Effector memory CD8-positive, alpha-beta T cell (primary cell): ENCODE measurements at regions not wholly inside any gene's neighbourhood (a gene's known extent, or its start where the extent isn't known, plus 50 kb on each side); places are given as distances from the start of the nearest gene placed in this dataset.
"Not testable (repeated sequence)": the region's sequence is repeated elsewhere in the genome, so short reads cannot be mapped to it uniquely, and the experiment has no call there.

Experiments
- ATAC-seq: fragments of 150-1000 bp; cut with Tn5 transposase; replicated peaks from 2 replicates; pipeline ENCODE4 v1.10.0; 2021; ENCODE audit warnings: mild to moderate bottlenecking, moderate library complexity
- DNase-seq, 3 experiments: peaks; one replicate each; pipeline ENCODE4 v3.0.0; 2021
- H3K27ac Mint-ChIP-seq, 2 donors: one replicate each; pipeline ENCODE4 v1.8.0; 2022; ENCODE audit warnings: mild to moderate bottlenecking in 2 of 2, mixed read lengths in 2 of 2, moderate library complexity in 2 of 2
- H3K27me3 Mint-ChIP-seq, 2 donors: one replicate each; pipeline ENCODE4 v1.8.0; 2022; ENCODE audit warnings: mixed read lengths in 2 of 2
- H3K36me3 Mint-ChIP-seq: one replicate; pipeline ENCODE4 v1.8.0; 2022; ENCODE audit warnings: mild to moderate bottlenecking, moderate library complexity, mixed read lengths; ENCODE audit not compliant: insufficient read depth
- H3K4me1 Mint-ChIP-seq, 2 donors: one replicate each; pipeline ENCODE4 v1.8.0; 2022; ENCODE audit warnings: low read depth in 2 of 2, mixed read lengths in 2 of 2
- H3K4me3 Mint-ChIP-seq, 2 donors: one replicate each; pipeline ENCODE4 v1.8.0; 2022; ENCODE audit warnings: mild to moderate bottlenecking in 2 of 2, mixed read lengths in 2 of 2, moderate library complexity in 2 of 2
- H3K9me3 Mint-ChIP-seq, 2 donors: one replicate each; pipeline ENCODE4 v1.8.0; 2022; ENCODE audit warnings: mixed read lengths in 2 of 2

DNA sequence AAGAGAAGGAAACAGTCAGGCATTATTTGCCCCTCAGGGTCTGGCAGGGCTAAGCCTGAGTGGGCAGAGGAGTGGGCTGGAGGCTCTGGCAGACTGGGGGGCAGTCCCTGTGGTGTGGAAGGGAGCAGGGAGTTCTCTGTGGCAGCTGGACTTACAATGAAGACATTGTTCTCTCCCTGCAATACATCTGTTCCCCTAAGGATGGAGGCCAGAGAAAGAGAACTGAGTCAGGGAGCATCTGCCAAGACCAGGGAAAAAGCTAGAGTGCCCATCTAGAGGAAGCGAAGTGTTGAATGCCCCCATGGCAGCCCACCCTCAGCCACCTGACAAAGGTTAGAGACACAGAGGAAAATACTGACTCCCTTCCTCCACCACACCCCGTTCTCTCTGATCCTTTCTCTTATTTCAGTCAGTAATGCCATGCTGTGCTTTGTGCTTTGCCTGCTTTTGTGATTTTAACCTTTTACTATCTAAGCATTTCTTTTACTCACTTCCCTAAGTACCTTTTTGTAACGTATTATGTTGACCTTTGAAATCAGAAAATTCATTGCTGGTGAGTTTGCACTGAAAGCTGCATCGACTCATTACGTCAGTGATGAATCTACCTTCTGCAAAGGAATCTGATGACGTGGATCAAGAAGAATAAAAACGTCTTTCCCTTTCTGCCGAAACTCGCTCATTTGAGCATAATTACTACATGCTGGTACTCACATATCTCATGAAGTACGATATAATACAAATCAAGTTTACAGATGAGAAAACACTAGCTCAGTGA lies 76.0 kb downstream of the ACTL7B start:
- ATAC-seq, result no peak
- H3K4me1 Mint-ChIP-seq, result no peaks in the 10 kb centered on the region
- H3K9me3 Mint-ChIP-seq, result no peaks in the 10 kb centered on the region

DNA sequence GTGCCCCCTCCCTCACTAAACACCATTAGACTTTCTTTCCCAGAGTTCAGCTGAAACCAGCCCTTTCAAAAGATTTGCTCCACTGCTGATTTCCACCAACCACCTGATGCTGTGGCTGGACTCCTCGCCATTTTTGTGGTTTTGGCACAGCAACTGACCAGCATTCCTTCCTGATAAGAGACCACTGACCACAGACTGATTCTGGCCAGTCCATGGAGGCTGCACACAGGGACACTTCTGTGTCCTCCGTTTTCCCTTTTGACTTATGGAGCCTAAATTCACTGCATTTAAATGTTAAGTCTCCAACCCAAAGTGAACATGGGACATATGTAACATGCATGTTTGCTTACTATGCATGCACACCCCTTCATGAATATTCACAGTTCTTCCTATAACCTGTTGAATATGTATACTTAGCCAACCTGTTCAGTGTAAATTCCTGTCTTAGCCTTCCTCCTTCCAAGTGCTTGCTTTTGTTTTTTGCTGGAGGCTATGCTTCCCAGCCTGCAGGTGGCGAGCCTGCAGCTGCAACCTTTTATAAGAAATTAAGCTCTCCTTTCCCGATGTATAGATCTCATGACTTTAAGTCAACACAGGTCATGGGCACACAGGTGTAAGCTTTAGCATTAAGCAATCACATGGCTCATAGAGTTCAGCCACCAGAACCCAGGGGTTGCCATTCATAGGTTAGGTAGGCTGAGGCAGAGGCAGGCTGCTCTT lies 78.7 kb downstream of the ACTL7B start:
- ATAC-seq, result no peak
- no peak overlapping the region for H3K27ac Mint-ChIP-seq
- no peaks in the 10 kb centered on the region for H3K9me3 Mint-ChIP-seq
- no peaks in the 10 kb centered on the region for H3K36me3 Mint-ChIP-seq
- no peak overlapping the region for H3K4me3 Mint-ChIP-seq
- H3K4me1 Mint-ChIP-seq, result no peaks in the 10 kb centered on the region
- no peak for DNase-seq
- H3K27me3 Mint-ChIP-seq, result peaks cover 32 to 48% of the 10 kb centered on the region in 2 donors

More for the DNA sequence above, 76.0 kb downstream of the ACTL7B start:
- no peaks in the 10 kb centered on the region for H3K36me3 Mint-ChIP-seq
- no peak overlapping the region for H3K4me3 Mint-ChIP-seq
- H3K27me3 Mint-ChIP-seq, result peaks cover 36 to 64% of the 10 kb centered on the region in 2 donors
- DNase-seq, result no peak
- no peak overlapping the region for H3K27ac Mint-ChIP-seq

DNA sequence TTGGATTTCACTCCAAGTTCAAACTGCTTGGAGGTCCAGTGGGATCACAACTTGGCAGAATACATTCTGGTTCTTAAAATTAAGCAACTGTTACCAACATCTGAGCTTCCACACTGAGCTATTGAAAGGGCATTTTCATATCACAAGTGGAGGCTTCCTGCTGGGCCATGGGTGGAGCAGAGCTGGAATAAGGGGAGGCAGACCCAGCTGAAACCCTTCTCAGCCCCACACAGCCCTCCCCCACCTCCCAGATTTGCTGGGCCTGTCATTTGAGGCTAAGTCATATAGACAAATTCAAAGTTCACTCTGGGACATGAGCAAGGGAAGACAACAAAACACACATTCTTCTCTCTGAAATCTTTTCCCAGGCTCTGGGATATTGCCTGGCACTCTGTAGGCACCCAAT lies 79.9 kb downstream of the ACTL7B start:
- Mint-ChIP-seq H3K4me3 (no peak overlapping the region), H3K4me1 (no peaks in the 10 kb centered on the region), H3K27ac (no peak overlapping the region)

DNA sequence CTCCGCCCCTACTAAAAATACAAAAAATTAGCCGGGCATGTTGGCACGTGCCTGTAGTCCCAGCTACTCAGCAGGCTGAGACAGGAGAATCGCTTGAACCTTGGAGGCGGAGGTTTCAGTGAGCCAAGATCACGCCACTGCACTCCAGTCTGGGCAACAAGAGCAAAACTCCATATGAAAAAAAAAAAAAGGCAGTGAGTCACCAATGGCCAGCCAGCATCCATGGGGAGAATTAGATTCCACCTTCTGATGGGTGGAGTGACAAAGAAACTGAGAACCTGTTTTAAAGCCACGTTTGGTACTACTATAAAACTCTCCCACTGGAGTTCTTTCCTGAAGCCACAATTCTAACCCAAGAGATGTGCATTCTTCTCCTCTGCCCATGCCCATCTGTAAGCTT lies 81.7 kb downstream of the ACTL7B start:
- not testable (repeated sequence) for ATAC-seq, DNase-seq, H3K4me3 Mint-ChIP-seq, H3K27ac Mint-ChIP-seq, H3K36me3 Mint-ChIP-seq, H3K4me1 Mint-ChIP-seq, H3K9me3 Mint-ChIP-seq
- H3K27me3 Mint-ChIP-seq, result peaks cover 16 to 24% of the 10 kb centered on the region in 2 donors

More for the DNA sequence above, 79.9 kb downstream of the ACTL7B start:
- DNase-seq (no peak), ATAC-seq (no peak)
- Mint-ChIP-seq H3K9me3 (no peaks in the 10 kb centered on the region), H3K36me3 (no peaks in the 10 kb centered on the region), H3K27me3 (peaks cover 22 to 37% of the 10 kb centered on the region in 2 donors)

DNA sequence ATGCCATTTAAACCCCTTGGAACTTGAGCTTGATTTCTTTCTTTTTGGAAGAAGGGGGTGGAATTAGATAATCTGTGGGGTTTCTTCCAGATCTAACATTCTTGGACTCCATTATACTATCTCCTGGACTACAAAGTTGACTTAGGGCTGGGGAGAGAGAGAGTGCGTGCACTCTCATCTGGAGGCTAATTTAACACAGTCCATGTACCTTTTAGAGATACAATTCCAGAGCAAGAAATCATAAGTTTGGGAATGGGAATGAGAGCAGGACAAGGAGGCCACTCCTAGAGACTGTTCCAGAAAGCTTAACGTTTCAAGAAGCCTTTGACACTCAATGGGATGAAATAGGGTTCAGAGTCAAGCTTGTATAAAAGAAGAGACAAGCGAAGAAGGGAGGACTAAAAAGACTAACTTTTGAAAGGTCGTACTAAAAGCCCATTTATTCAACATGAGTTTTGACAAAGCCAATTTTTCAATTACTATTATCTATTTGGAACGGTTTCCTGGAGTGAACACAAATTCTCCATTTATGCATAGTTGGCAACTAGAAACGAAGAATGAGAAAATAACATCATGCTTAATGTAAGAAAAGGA lies 83.4 kb downstream of the ACTL7B start:
- ATAC-seq (no peak), DNase-seq (no peak)
- Mint-ChIP-seq H3K4me3 (no peak overlapping the region), H3K9me3 (no peaks in the 10 kb centered on the region), H3K27me3 (peaks cover 11 to 12% of the 10 kb centered on the region in 2 donors), H3K36me3 (no peaks in the 10 kb centered on the region), H3K27ac (no peak overlapping the region), H3K4me1 (no peaks in the 10 kb centered on the region)

DNA sequence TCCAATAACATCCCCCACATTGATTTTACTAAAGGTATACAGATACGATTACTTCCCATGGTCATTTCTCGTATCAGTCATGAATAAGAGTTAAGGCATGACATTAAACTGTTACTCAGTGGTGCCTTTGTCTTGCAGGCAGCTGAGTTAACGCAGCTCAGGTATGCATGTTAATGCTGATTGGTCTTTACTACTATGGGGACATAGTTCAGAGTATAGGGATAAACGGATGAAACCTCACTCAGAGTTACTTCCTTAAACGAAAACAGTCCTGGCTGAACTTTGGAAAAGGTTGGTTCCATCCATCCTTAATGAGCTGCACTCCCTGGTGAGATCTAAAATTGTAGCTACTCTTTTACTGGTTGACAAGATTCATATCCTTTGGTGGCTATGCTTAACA lies 87.0 kb downstream of the ACTL7B start:
- Mint-ChIP-seq H3K27me3 (peaks cover 6 to 15% of the 10 kb centered on the region in 2 donors), H3K4me3 (no peak overlapping the region), H3K36me3 (no peaks in the 10 kb centered on the region), H3K27ac (no peak overlapping the region), H3K9me3 (no peaks in the 10 kb centered on the region), H3K4me1 (no peaks in the 10 kb centered on the region)
- DNase-seq, result no peak
- ATAC-seq, result no peak

DNA sequence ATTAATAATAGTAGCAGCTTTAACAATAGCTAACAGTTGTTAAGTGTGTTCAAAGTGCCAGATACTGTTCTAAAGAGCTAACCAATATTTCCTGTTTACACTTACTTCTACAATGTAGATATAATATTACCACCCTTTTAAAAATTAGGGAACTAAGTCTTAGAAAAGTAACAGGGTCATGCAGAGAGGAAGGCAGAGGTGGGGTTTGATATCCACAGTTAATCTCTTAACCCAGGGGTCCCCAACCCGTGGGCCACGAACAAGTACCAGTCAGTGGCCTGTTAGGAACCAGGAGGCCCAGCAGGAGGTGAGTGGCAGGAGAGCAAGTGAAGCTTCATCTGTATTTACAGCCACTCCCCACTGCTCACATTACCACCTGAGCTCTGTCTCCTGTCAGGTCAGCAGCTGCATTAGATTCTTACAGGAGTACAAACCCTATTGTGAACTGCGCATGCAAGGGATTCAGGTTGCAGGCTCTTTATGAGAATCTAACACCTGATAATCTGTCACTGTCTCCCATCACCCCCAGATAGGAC lies 89.1 kb downstream of the ACTL7B start:
- DNase-seq (no peak), ATAC-seq (no peak)
- Mint-ChIP-seq H3K9me3 (no peaks in the 10 kb centered on the region), H3K27ac (no peak overlapping the region), H3K36me3 (no peaks in the 10 kb centered on the region), H3K27me3 (peaks cover 6 to 15% of the 10 kb centered on the region in 2 donors), H3K4me3 (no peak overlapping the region), H3K4me1 (no peaks in the 10 kb centered on the region)

DNA sequence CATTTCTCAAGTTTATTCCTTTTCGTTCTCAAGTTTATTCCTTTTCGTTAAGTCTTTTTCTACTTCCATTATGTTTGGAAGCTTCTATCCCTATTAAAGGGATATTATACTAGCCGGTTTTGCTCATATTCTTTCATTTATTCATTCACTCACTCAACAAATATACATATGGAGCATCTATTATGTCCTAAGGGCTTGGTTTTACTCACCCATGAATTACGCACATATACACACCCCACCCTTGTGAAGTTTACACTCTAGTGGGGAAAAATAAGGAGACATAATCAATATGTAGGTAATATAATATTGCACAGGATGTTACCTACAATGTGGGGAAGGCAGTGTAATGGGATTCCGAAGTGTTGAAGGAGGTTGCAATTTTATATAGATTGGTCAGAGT lies 90.5 kb downstream of the ACTL7B start:
- Mint-ChIP-seq H3K27ac (no peak overlapping the region), H3K27me3 (peaks cover 6 to 20% of the 10 kb centered on the region in 2 donors), H3K4me3 (no peak overlapping the region), H3K9me3 (no peaks in the 10 kb centered on the region), H3K36me3 (no peaks in the 10 kb centered on the region), H3K4me1 (no peaks in the 10 kb centered on the region)
- ATAC-seq, result no peak
- DNase-seq, result no peak

DNA sequence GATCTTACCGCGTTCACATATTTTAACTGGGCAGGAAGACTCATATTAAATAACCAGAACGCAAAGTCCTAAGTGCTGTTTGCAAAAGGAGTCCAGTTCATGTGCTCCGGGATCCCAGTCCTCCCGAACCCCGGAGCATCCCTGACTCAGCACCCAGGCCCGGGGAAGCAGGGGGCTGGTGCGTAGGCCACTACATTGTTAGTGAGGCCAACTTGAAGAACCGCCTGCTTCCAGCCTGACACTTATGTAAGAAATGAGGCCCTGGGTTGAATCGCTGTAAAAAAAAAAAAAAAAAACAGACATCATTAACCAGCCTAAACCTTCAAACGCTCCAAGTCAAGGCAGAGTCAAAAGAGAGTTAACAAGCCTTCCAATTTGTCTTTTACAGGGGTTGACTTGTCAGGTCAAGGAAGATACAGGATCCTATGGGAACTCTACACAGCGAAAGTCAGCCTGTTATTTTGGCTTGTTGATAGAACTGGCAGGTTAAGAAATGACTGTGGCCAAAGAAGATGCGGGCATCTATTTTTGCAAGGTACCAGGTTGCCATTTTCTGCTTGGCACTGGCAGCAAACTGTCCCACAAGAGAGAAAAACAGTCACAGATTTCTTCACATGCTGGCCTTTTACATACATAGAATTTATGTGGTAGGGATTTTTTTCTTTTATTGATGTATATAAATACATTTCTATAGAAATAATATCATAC lies 93.3 kb downstream of the ACTL7B start:
- H3K27ac Mint-ChIP-seq, result no peak overlapping the region
- peaks cover 16 to 25% of the 10 kb centered on the region in 2 donors for H3K27me3 Mint-ChIP-seq
- H3K9me3 Mint-ChIP-seq, result peaks cover 0 to 5% of the 10 kb centered on the region in 2 donors
- H3K4me3 Mint-ChIP-seq, result no peak overlapping the region
- no peak for DNase-seq
- ATAC-seq, result no peak
- no peaks in the 10 kb centered on the region for H3K36me3 Mint-ChIP-seq
- H3K4me1 Mint-ChIP-seq, result no peaks in the 10 kb centered on the region

DNA sequence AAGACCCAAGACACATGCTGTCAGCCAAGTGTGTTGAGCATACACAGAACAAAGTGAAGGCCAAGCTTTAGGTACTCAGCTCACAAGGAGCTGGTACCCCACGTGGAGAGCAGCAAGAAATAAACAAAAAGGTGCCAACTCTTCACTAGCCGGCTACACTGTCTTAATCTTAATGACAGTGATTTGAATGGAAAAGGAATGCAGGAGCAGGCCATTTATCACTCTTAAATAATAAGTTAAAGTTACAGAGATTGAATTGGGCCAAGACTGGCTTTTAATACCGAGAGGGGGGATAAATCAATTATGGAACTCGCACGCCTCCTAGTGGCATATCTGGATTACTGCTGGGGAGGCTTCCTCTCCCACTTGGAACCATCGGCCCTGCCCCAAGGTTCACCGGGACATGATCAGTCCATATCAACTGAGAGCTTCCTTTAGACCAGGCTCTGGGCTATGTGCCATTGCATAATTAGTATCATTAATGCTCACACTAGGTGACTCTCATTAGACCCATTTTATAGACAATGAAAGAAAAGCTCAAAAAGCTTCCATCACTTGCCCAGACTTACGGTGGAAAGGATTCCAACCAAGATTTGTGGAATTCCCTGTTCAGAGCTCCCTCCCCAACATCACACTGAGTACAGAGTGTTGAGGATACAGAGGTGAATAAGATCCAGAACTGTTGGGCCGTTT lies 94.0 kb downstream of the ACTL7B start:
- Mint-ChIP-seq H3K4me1 (no peaks in the 10 kb centered on the region), H3K36me3 (no peaks in the 10 kb centered on the region), H3K27ac (no peak overlapping the region), H3K27me3 (peaks cover 14 to 23% of the 10 kb centered on the region in 2 donors), H3K9me3 (peaks cover 0 to 5% of the 10 kb centered on the region in 2 donors), H3K4me3 (no peak overlapping the region)
- ATAC-seq (no peak), DNase-seq (no peak)

DNA sequence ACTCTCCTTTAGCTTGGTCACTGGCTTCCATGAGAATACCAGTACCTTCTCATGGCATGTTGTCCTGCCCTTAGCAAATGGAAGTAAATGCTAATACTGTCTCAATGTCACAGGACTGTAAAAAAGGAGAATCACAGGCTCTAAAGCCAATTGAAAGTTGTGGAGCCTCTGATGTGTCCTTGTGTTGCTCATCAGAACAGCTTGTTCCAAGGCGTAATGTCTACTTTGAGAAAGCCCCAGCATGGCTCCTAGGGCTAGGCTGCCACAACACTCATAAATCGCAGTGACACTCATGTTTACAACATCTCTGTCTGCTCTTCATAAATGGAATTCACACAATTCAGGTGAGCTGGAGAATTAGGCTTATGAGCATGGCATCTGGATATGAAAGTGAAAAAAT lies 94.9 kb downstream of the ACTL7B start:
- Mint-ChIP-seq H3K27ac (no peak overlapping the region), H3K9me3 (peaks cover 0 to 5% of the 10 kb centered on the region in 2 donors), H3K27me3 (peaks cover 14 to 23% of the 10 kb centered on the region in 2 donors), H3K36me3 (no peaks in the 10 kb centered on the region), H3K4me3 (no peak overlapping the region), H3K4me1 (no peaks in the 10 kb centered on the region)
- no peak for DNase-seq
- ATAC-seq, result no peak

DNA sequence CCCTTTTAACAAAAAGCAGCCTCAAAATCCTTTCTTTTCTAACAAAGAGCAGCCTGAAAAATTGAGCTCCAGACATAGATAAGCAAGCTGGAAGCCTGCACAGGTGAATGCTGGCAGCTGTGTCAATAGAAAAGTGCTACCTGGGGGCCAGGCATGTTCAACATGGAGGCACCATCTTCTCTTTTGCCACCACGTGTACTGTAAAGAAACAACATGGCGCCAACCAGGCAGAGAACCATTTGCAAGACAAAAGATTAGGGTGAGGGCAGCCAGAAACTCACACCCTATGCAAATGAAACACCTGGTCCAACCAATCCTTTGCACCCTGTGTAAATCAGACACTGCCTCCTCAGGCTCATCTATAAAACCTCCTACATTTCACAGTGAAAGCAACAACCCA lies 96.0 kb downstream of the ACTL7B start:
- Mint-ChIP-seq H3K36me3 (no peaks in the 10 kb centered on the region), H3K4me3 (no peak overlapping the region), H3K4me1 (no peaks in the 10 kb centered on the region), H3K27ac (no peak overlapping the region), H3K9me3 (peaks cover 0 to 5% of the 10 kb centered on the region in 2 donors), H3K27me3 (peaks cover 14 to 16% of the 10 kb centered on the region in 2 donors)
- no peak for DNase-seq
- ATAC-seq, result no peak

DNA sequence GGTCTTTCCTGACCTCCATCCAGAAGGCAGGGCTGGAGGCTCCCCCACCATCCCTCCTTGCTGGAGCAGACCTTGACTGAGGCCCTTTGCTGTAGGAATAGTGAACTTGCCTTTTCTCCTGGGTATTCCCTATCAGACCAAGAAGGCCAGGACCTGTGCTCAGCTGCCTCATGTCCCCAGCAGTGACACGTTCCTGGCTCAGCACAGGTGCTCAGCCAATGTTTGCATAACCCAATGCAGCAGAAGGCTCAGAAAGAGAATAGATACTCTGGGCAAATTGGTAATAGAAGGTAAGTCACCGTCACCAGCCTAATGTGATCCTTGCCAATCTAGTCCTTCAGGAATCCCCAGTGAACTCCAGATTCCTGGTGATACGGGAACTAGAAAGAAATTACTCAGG lies 96.4 kb downstream of the ACTL7B start:
- no peaks in the 10 kb centered on the region for H3K4me1 Mint-ChIP-seq
- DNase-seq (no peak), ATAC-seq (no peak)
- H3K9me3 Mint-ChIP-seq, result peaks cover 0 to 5% of the 10 kb centered on the region in 2 donors
- H3K27ac Mint-ChIP-seq, result no peak overlapping the region
- no peak overlapping the region for H3K4me3 Mint-ChIP-seq
- H3K27me3 Mint-ChIP-seq, result peaks cover 14 to 16% of the 10 kb centered on the region in 2 donors
- no peaks in the 10 kb centered on the region for H3K36me3 Mint-ChIP-seq
